ENCODE measurements at regions not wholly inside any gene's neighbourhood (a gene's known extent, or its start where the extent isn't known, plus 50 kb on each side); places are given as distances from the start of the nearest gene placed in this dataset.

DNA sequence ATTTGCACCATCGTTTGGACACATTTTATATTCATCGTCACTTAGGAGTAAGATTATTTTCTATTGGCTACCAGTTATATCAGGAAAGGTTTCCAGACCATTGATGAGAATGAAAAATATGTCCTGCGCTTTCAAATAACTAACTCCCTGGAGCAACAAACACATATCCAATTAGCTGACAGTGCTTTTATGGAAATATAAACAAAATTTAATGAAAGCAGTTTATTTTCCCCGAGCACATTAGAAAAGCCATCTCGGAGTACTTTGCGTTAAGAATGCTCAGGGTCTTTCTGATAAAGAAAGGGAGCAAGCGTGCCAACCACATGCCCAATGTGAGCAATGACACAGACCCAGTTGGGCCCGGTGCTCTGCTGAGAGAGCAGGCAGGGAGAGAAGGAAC, 85.1 kb upstream of the ZPBP start:
- DNase-seq, result no peak
- Mint-ChIP-seq H3K27ac (no peak overlapping the region), H3K4me3 (no peak overlapping the region), H3K4me1 (no peaks in the 10 kb centered on the region), H3K9me3 (ENCODE audit: insufficient read depth) (no peaks in the 10 kb centered on the region), H3K27me3 (no peaks in the 10 kb centered on the region)
- Histone ChIP-seq H3K9me3 (ENCODE audit: control extremely low read depth in 1 of 3, control insufficient read depth in 2 of 3, insufficient read depth in 1 of 3, low read length in 2 of 3) (no peaks in the 10 kb centered on the region), H2AFZ (ENCODE audit: insufficient read depth, low read depth, low read length, poor library complexity, severe bottlenecking) (no peak overlapping the region), H3K4me3 (ENCODE audit: control extremely low read depth in 1 of 5, extremely low read depth in 1 of 5, insufficient read depth in 1 of 5, low read depth in 2 of 5, low read length in 4 of 5) (no peak overlapping the region), H3K4me1 (ENCODE audit: control insufficient read depth in 2 of 2, insufficient read depth in 2 of 2, low read length in 2 of 2) (no peaks in the 10 kb centered on the region), H3K79me2 (ENCODE audit: control insufficient read depth, insufficient read depth, low read length) (no peaks in the 10 kb centered on the region), H3K27ac (ENCODE audit: low read length in 2 of 2) (no peak overlapping the region), H3K36me3 (replicated peaks in 1 of 2; ENCODE audit: control extremely low read depth in 1 of 2, control insufficient read depth in 1 of 2, extremely low read depth in 1 of 2, insufficient read depth in 2 of 2, low read length in 1 of 2) (no peaks in the 10 kb centered on the region), H3K4me2 (replicated peaks; ENCODE audit: low read depth, low read length, poor library complexity, severe bottlenecking) (no peak overlapping the region), H4K20me1 (ENCODE audit: control insufficient read depth, insufficient read depth, low read length, poor library complexity, severe bottlenecking) (no peaks in the 10 kb centered on the region), H3K27me3 (replicated peaks in 1 of 4; ENCODE audit: control extremely low read depth in 1 of 4, control insufficient read depth in 3 of 4, insufficient read depth in 4 of 4, low read length in 3 of 4) (no peaks in the 10 kb centered on the region), H3K9ac (ENCODE audit: low read length) (no peak overlapping the region)
- ChIA-PET CTCF (interaction anchor here (1.4 kb wide), 1 partner anchor 456 kb away, joined by 3 read pairs; no protein-coding TSS in a partner anchor), POLR2A (no interaction called here)
- TF ChIP-seq EZH2 (IDR thresholded peaks at IDR 0.05; ENCODE audit: borderline replicate concordance, insufficient read depth, low read depth, low read length, poor library complexity, severe bottlenecking), result no peak
- 96% methylated on average over 5 of the region's 8 CpGs for WGBS (ENCODE audit: insufficient coverage)
- ATAC-seq (ENCODE audit: low read depth), result no peak
- intact Hi-C loops (cut with micrococcal nuclease), result no loop called here

DNA sequence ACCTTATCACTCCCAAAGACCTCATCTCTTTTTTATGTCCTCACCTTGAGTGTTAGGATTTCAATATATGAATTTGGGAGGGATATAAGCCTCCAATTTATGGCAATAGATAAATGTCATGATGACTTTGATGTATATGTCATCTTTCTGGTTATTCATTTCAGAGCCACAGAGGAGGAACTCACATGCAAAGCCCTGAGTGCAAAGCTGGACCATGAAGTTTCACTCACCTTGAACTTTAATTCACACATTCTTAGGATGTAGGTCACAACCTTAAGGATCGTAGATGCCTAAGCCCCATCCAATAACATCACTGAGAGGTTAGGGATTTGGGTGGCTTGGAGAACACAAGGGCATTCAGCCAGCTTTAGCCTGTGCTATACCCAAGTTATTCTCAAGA, 81.9 kb upstream of the ZPBP start:
- ATAC-seq (ENCODE audit: low read depth), result no peak
- TF ChIP-seq, protein P1, sequence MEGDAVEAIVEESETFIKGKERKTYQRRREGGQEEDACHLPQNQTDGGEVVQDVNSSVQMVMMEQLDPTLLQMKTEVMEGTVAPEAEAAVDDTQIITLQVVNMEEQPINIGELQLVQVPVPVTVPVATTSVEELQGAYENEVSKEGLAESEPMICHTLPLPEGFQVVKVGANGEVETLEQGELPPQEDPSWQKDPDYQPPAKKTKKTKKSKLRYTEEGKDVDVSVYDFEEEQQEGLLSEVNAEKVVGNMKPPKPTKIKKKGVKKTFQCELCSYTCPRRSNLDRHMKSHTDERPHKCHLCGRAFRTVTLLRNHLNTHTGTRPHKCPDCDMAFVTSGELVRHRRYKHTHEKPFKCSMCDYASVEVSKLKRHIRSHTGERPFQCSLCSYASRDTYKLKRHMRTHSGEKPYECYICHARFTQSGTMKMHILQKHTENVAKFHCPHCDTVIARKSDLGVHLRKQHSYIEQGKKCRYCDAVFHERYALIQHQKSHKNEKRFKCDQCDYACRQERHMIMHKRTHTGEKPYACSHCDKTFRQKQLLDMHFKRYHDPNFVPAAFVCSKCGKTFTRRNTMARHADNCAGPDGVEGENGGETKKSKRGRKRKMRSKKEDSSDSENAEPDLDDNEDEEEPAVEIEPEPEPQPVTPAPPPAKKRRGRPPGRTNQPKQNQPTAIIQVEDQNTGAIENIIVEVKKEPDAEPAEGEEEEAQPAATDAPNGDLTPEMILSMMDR (IDR thresholded peaks at IDR 0.05), result no peak
- TF ChIP-seq EZH2 (IDR thresholded peaks at IDR 0.05; ENCODE audit: borderline replicate concordance, insufficient read depth, low read depth, low read length, poor library complexity, severe bottlenecking), result no peak
- H4K20me1 ChIP-seq (ENCODE audit: control insufficient read depth, insufficient read depth, low read length, poor library complexity, severe bottlenecking), result no peaks in the 10 kb centered on the region
- no peak for DNase-seq
- no peak overlapping the region for H3K4me2 ChIP-seq (replicated peaks; ENCODE audit: low read depth, low read length, poor library complexity, severe bottlenecking)
- H3K9ac ChIP-seq (ENCODE audit: low read length), result no peak overlapping the region
- no peaks in the 10 kb centered on the region for H3K4me1 ChIP-seq (ENCODE audit: control insufficient read depth in 2 of 2, insufficient read depth in 2 of 2, low read length in 2 of 2)
- Mint-ChIP-seq H3K4me3 (no peak overlapping the region), H3K27ac (no peak overlapping the region), H3K4me1 (no peaks in the 10 kb centered on the region), H3K9me3 (ENCODE audit: insufficient read depth) (no peaks in the 10 kb centered on the region), H3K27me3 (no peaks in the 10 kb centered on the region)
- ChIA-PET CTCF (no interaction called here), POLR2A (no interaction called here)
- no peaks in the 10 kb centered on the region for H3K9me3 ChIP-seq (ENCODE audit: control extremely low read depth in 1 of 3, control insufficient read depth in 2 of 3, insufficient read depth in 1 of 3, low read length in 2 of 3)
- intact Hi-C loops (cut with micrococcal nuclease), result no loop called here
- no peaks in the 10 kb centered on the region for H3K27me3 ChIP-seq (replicated peaks in 1 of 4; ENCODE audit: control extremely low read depth in 1 of 4, control insufficient read depth in 3 of 4, insufficient read depth in 4 of 4, low read length in 3 of 4)
- no peaks in the 10 kb centered on the region for H3K36me3 ChIP-seq (replicated peaks in 1 of 2; ENCODE audit: control extremely low read depth in 1 of 2, control insufficient read depth in 1 of 2, extremely low read depth in 1 of 2, insufficient read depth in 2 of 2, low read length in 1 of 2)
- WGBS (ENCODE audit: insufficient coverage), result no CpG with 5 or more reads among the region's 1 CpG
- no peak overlapping the region for H3K27ac ChIP-seq (ENCODE audit: low read length in 2 of 2)
- no peaks in the 10 kb centered on the region for H3K79me2 ChIP-seq (ENCODE audit: control insufficient read depth, insufficient read depth, low read length)
- no peak overlapping the region for H2AFZ ChIP-seq (ENCODE audit: insufficient read depth, low read depth, low read length, poor library complexity, severe bottlenecking)
- H3K4me3 ChIP-seq (ENCODE audit: control extremely low read depth in 1 of 5, extremely low read depth in 1 of 5, insufficient read depth in 1 of 5, low read depth in 2 of 5, low read length in 4 of 5), result no peak overlapping the region

Data from B cell (primary cell).